Type B pancreatic cell (in vitro differentiated cells): ENCODE measurements at regions not wholly inside any gene's neighbourhood (a gene's known extent, or its start where the extent isn't known, plus 50 kb on each side); places are given as distances from the start of the nearest gene placed in this dataset.

ENCODE experiments used
- DNase-seq: peaks from one replicate; pipeline ENCODE4 v3.0.0; 2021; ENCODE audit warnings: mixed read lengths; ENCODE audit not compliant: unreplicated experiment; ENCODE audit errors: extremely low spot score
- H3K27ac Mint-ChIP-seq: 2 replicates; pipeline ENCODE4 v1.8.0; 2021; ENCODE audit warnings: mild to moderate bottlenecking, mixed read lengths
- H3K27me3 Mint-ChIP-seq: 2 replicates; pipeline ENCODE4 v1.8.0; 2021; ENCODE audit warnings: mixed read lengths
- H3K36me3 Mint-ChIP-seq: 2 replicates; pipeline ENCODE4 v1.8.0; 2021; ENCODE audit warnings: mixed read lengths
- H3K4me1 Mint-ChIP-seq: one replicate; pipeline ENCODE4 v1.8.0; 2021; ENCODE audit warnings: mixed read lengths; ENCODE audit not compliant: unreplicated experiment
- H3K4me3 Mint-ChIP-seq: 2 replicates; pipeline ENCODE4 v1.8.0; 2021; ENCODE audit warnings: mild to moderate bottlenecking, mixed read lengths
- H3K9me3 Mint-ChIP-seq: 2 replicates; pipeline ENCODE4 v1.8.0; 2021; ENCODE audit warnings: mixed read lengths
- CTCF ChIP-seq: fragments of 200-600 bp; sonication (generic); conservative IDR thresholded peaks from 2 replicates; pipeline ENCODE4 v1.5.0; 2021; ENCODE audit warnings: antibody characterized with exemption, mild to moderate bottlenecking

GRCh38 chr5:92380069-92380770 is 997.1 kb upstream of the ARRDC3 start:
- Mint-ChIP-seq H3K27me3 (no peaks in the 10 kb centered on the region), H3K27ac (no peak overlapping the region), H3K36me3 (no peaks in the 10 kb centered on the region), H3K9me3 (no peaks in the 10 kb centered on the region), H3K4me3 (no peak overlapping the region), H3K4me1 (no peaks in the 10 kb centered on the region)
- no peak for DNase-seq
- TF ChIP-seq CTCF: no peak

GRCh38 chr5:92378966-92379611 is 996.0 kb upstream of the ARRDC3 start:
- Mint-ChIP-seq H3K4me3 (no peak overlapping the region), H3K36me3 (no peaks in the 10 kb centered on the region), H3K9me3 (no peaks in the 10 kb centered on the region), H3K27me3 (no peaks in the 10 kb centered on the region), H3K27ac (no peak overlapping the region), H3K4me1 (no peaks in the 10 kb centered on the region)
- DNase-seq: no peak
- no peak for TF ChIP-seq CTCF

GRCh38 chr5:92374859-92375258 is 991.7 kb upstream of the ARRDC3 start:
- no peaks in the 10 kb centered on the region for H3K4me1 Mint-ChIP-seq
- H3K27ac Mint-ChIP-seq: no peak overlapping the region
- no peaks in the 10 kb centered on the region for H3K27me3 Mint-ChIP-seq
- H3K4me3 Mint-ChIP-seq: no peak overlapping the region
- DNase-seq: no peak
- no peaks in the 10 kb centered on the region for H3K9me3 Mint-ChIP-seq
- H3K36me3 Mint-ChIP-seq: no peaks in the 10 kb centered on the region
- no peak for TF ChIP-seq CTCF

GRCh38 chr5:92372766-92373165 is 989.6 kb upstream of the ARRDC3 start:
- TF ChIP-seq CTCF: no peak
- H3K36me3 Mint-ChIP-seq: no peaks in the 10 kb centered on the region
- no peak overlapping the region for H3K4me3 Mint-ChIP-seq
- no peaks in the 10 kb centered on the region for H3K27me3 Mint-ChIP-seq
- no peaks in the 10 kb centered on the region for H3K9me3 Mint-ChIP-seq
- no peak overlapping the region for H3K27ac Mint-ChIP-seq
- H3K4me1 Mint-ChIP-seq: no peaks in the 10 kb centered on the region
- no peak for DNase-seq

GRCh38 chr5:92371889-92372235 is 988.7 kb upstream of the ARRDC3 start:
- no peaks in the 10 kb centered on the region for H3K27me3 Mint-ChIP-seq
- no peaks in the 10 kb centered on the region for H3K9me3 Mint-ChIP-seq
- H3K4me1 Mint-ChIP-seq: no peaks in the 10 kb centered on the region
- no peaks in the 10 kb centered on the region for H3K36me3 Mint-ChIP-seq
- no peak overlapping the region for H3K4me3 Mint-ChIP-seq
- no peak for DNase-seq
- TF ChIP-seq CTCF: no peak
- H3K27ac Mint-ChIP-seq: no peak overlapping the region
